ENCODE measurements at regions not wholly inside any gene's neighbourhood (a gene's known extent, or its start where the extent isn't known, plus 50 kb on each side); places are given as distances from the start of the nearest gene placed in this dataset.

- no peak for DNase-seq
Observed at GRCh38 chr12:34292736-34293625, 270.7 kb downstream of the ALG10 start.

DNA sequence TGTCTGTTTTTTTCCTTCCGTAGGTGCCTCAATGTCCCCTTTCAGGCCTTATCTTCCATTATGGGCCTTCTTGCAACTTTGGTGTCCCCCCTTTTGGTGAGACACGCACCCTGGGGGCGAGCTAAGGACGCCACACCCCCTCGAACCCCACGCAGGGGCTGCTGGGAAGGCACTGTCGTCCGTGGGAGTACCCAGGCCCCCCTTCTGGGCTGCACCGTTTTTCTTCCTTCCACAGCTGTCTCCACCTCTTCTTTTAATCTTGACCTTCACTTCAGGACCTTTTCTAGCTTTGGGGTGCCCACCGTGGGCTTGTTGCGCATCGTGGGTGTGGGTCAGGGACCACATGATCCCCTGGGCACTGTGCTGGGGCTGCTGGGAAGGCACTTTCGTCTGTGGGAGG is 271.8 kb downstream of the ALG10 start:
- no peak for DNase-seq

GRCh38 chr12:34294671-34295365 is 272.5 kb downstream of the ALG10 start:
- no peak for DNase-seq

- DNase-seq: no peak
Observed at GRCh38 chr12:34295366-34296142, 273.3 kb downstream of the ALG10 start.

DNA sequence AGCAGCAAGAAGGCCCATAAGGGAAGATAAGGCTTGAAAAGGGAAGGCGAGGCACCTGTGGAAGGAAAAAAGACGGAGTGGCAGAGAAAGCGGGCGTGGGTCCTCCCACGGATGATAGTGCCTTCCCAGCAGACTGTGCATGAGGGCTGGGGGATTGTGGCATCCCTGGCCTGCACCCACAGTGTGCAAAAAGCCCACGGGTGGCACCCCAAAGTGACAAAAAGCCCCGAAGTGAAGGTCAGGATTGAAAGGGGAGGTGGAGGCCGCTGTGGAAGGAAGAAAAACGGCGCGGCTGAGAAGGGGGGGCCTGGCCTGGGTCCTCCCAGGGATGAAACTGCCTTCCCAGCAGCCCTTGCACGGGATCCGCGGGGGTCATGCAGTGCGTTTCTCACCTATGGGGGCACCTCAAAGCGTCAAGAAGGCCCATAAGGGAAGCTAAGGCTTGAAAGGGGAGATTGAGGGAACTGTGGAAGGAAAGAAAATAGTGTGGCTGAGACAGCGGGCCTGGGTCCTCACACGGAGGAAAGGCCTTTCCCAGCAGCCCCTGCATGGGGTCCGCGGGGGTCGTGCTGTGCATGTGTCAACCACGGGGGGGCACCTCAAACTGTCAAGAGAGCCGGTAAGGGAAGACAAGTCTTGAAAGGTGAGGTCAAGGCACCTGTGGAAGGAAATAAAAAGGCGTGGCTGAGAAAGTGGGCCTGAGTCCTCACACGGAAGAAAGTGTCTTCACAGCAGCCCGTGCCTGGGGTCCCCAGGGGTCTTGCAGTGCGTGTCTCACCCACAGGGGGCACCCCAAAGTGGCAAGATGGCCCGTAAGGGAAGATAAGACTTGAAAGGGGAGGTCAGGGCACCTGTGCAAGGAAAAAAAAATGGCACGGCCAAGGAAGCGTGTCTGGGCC is 274.1 kb downstream of the ALG10 start:
- no peak for DNase-seq

DNA sequence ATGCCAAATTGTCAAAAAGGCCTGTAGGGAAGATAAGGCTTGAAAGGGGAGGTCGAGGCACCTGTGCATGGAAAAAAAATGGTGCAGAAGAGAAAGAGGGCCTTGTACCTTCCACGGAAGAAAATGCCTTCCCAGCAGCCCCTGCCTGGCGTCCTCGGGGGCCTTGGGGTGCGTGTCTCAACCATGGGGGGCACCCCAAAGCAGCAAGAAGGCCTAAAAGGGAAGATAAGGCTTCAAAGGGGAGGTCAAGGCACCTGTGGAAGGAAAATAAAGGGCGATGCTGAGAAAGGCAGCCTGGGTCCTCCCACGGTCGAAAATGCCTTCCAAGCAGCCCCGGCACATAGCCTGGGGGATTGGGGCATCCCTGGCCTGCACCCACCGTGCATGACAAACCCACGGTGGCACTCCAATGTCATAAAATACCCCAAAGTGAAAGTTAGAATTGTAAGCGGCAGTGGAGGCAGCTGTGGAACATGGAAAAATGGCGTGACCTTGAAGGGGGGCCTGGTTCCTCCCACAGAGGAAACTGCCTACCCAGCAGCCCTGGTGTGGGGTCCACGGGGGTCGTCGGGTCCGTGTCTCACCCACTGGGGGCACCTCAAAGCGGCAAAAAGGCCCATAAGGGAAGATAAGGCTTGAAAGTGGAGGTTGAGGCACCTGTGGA is 275.0 kb downstream of the ALG10 start:
- no peak for DNase-seq

DNA sequence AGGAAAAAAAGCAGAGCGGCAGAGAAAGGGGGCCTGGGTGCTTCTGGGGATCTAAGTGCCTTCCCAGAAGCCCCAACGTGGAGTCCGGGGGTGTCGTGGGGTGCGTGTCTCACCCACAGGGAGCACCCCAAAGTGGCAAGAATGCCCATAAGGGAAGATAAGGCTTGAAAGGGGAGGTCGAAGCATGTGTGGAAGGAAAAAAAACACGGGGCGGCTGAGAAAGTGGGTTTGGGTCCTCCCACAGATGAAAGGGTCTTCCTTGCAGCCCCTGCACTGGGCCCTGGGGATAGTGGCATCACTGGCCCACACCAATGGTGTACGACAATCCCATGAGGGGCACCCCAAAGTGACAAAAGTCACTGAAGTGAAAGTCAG is 275.5 kb downstream of the ALG10 start:
- DNase-seq: no peak

GRCh38 chr12:34298176-34298970 is 276.1 kb downstream of the ALG10 start:
- no peak for DNase-seq

GRCh38 chr12:34298971-34299801 is 276.9 kb downstream of the ALG10 start:
- no peak for DNase-seq

- DNase-seq: no peak
Observed at GRCh38 chr12:34299802-34300193, 277.5 kb downstream of the ALG10 start.

DNA sequence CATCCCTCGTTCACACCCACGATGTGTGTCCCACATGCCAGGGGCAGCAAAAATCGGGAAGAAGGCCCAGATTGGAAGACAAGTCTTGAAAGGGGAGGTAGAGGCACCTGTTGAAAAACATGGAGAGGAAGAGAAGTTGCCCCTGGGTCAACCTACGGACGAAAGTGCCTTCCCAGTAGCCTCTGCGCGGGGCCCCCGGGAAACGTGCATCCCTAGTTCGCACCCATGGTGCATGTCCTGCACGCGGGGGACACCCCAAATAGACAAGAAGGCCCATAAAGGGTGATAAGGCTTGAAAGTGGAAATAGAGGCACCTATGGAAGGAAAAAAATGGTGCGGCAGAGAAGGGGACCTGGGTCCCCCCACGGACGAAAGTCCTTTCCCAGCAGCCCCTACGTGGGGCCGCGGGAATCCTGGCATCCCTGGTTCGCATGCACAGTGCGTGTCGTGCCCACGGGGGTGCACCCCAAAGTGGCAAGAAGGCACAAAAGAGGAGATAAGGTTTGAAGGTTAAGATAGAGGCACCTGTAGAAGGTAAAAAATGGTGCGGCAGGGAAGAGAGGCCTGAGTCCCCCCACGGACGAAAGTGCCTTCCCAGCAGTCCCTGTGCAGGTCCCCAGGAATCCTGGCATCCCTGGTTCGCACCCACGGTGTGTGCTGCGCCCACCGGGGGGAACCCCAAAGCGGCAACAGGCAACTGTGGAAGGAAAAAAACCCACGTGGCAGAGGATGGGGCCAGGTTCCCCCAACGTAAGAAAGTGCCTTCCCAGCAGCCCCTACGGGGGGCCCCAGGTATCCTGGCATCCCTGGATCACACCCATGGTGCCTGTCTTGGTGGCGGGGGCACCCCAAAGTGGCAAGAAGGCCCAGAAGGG is 278.3 kb downstream of the ALG10 start:
- DNase-seq: no peak

DNA sequence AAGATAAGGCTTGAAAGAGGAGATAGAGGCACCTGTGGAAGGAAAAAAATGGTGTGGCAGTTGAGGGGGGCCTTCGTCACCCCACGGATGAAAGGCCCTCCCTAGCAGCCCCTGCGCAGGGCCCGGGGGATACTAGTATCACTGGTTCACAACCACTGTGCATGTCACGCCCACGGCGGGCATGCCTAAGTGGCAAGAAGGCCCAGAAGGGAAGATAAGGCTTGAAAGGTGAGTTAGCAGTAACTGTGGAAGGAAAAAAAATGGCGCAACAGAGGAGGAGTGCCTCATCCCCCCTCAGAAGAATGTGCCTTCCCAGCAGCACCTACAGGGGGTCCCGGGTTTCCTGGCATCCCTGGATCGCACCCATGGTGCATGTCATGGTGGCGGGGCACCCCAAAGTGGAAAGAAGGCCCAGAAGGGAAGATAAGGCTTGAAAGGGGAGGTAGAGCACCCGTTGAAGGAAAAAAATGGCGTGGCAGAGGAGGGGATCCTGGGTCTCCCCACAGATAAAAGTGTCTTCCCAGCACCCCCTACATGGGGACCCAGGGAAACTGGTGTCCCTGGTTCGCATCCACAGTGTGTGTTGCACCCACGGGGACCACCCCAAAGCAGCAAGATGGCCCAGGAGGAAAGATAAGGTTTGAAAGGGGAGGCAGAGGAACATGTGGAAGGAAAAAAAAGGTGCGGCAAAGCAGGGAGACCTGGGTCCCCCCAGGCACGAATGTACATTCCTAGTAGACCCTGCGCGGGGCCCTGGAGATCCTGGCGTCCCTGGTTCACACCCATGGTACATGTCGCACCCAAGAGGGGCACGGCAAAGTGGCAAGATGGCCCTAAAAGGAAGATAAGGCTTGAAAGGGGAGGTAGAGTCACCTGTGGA is 279.2 kb downstream of the ALG10 start:
- no peak for DNase-seq

- no peak for DNase-seq
Observed at GRCh38 chr12:34302131-34302885, 280.0 kb downstream of the ALG10 start.

- no peak for DNase-seq
Observed at GRCh38 chr12:34303091-34303870, 281.0 kb downstream of the ALG10 start.

GRCh38 chr12:34304001-34304400 is 281.7 kb downstream of the ALG10 start:
- DNase-seq: no peak

- DNase-seq: no peak
Observed at GRCh38 chr12:34304546-34304945, 282.2 kb downstream of the ALG10 start.
